K562 (cell line): ENCODE measurements at regions not wholly inside any gene's neighbourhood (a gene's known extent, or its start where the extent isn't known, plus 50 kb on each side); places are given as distances from the start of the nearest gene placed in this dataset.

ENCODE experiments used
- ATAC-seq: fragments of 200-7000 bp; cut with Tn5 transposase; 3 replicates; pipeline ENCODE4 v1.9.1; 2020; ENCODE audit warnings: moderate library complexity
- BruUV-seq: library from RNA; stranded (reverse); fragments of 400-500 nt; replicated peaks from 2 replicates; lab custom pipeline; 2021; lab: Mats Ljungman, UMichigan
- CTCF ChIA-PET: fragments of 300-600 bp; formaldehyde crosslinking; extraction: SDS; loops from one replicate; lab custom pipeline; 2021; ENCODE audit warnings: low intra/inter-chr PET ratio; lab: Yijun Ruan, JAX
- POLR2A ChIA-PET: fragments of 300-600, 350-650 bp; sonication (Branson Sonifier 250); formaldehyde crosslinking; extraction: SDS; loops from one replicate; lab custom pipeline; 2021; ENCODE audit warnings: antibody characterized with exemption, inconsistent platforms; lab: Yijun Ruan, JAX
- DNase-seq, 4 experiments: peaks; one replicate each; pipeline versions ENCODE4 v3.0.0 to v3.0.0-alpha.2; 2011 to 2018; ENCODE audit warnings: low spot score in 3 of 4, mixed read lengths in 3 of 4; ENCODE audit errors: extremely low read depth in 1 of 4
- FAIRE-seq: peaks from 2 replicates; lab custom pipeline; 2011; peaks lifted over from hg19 to GRCh38; lab: Jason Lieb, UNC
- H2AFZ ChIP-seq: 2 replicates; pipeline ENCODE4 v1.6.0; 2011; ENCODE audit warnings: low read depth, low read length, control low read depth, inconsistent platforms
- H3K27ac ChIP-seq: fragments of 200-600 bp; 3 replicates; pipeline ENCODE4 v1.8.0; 2011; ENCODE audit warnings: low read depth, mild to moderate bottlenecking, control low read depth, inconsistent platforms, low read length, moderate library complexity, mixed read lengths; ENCODE audit errors: extremely low read depth
- H3K27me3 ChIP-seq, 2 experiments: fragments of 300-600 bp in 1 of 2; 2 replicates in 1 of 2; 3 replicates in 1 of 2; pipeline versions ENCODE4 v1.6.0 to v1.8.0; 2011; ENCODE audit warnings: inconsistent platforms in 2 of 2, low read length in 2 of 2, mild to moderate bottlenecking in 1 of 2, mixed read lengths in 1 of 2, moderate library complexity in 1 of 2; ENCODE audit not compliant: control insufficient read depth in 2 of 2, insufficient read depth in 2 of 2
- H3K36me3 ChIP-seq: fragments of 300-600 bp; 3 replicates; pipeline ENCODE4 v1.8.0; 2011; ENCODE audit warnings: mild to moderate bottlenecking, low read length, inconsistent platforms; ENCODE audit not compliant: control insufficient read depth, insufficient read depth
- H3K4me1 ChIP-seq, 2 experiments: fragments of 200-600 bp in 1 of 2; replicated peaks in 1 of 2; 2 replicates in 1 of 2; 3 replicates in 1 of 2; pipeline versions ENCODE4 v1.5.1 to v1.8.0; 2011; ENCODE audit warnings: inconsistent platforms in 2 of 2, low read length in 2 of 2, mild to moderate bottlenecking in 1 of 2, mixed read lengths in 1 of 2, moderate library complexity in 1 of 2; ENCODE audit not compliant: control insufficient read depth in 2 of 2, insufficient read depth in 2 of 2
- H3K4me2 ChIP-seq: 2 replicates; pipeline ENCODE4 v1.6.1; 2011; ENCODE audit warnings: low read length, control low read depth, inconsistent platforms, mixed read lengths; ENCODE audit not compliant: insufficient read depth
- H3K4me3 ChIP-seq: fragments of 200-600 bp; sonication (generic), shearing (Covaris generic); 2 replicates; pipeline ENCODE4 v1.5.1; 2016; ENCODE audit warnings: control low read depth, inconsistent platforms
- H3K79me2 ChIP-seq: fragments of 200-600 bp; 3 replicates; pipeline ENCODE4 v1.8.0; 2011; ENCODE audit warnings: low read length, inconsistent platforms; ENCODE audit not compliant: control insufficient read depth, insufficient read depth
- H3K9ac ChIP-seq, 2 experiments: 2 replicates each; pipeline versions ENCODE4 v1.6.0 to v1.6.1; 2011; ENCODE audit warnings: low read depth in 2 of 2, low read length in 2 of 2, control low read depth in 1 of 2, inconsistent platforms in 1 of 2, mild to moderate bottlenecking in 1 of 2, mixed read lengths in 1 of 2; ENCODE audit not compliant: insufficient read depth in 1 of 2
- H3K9me1 ChIP-seq: one replicate; pipeline ENCODE4 v1.6.0; 2011; ENCODE audit warnings: inconsistent platforms, mild to moderate bottlenecking, low read length, moderate library complexity; ENCODE audit not compliant: control insufficient read depth, insufficient read depth
- H3K9me3 ChIP-seq: replicated peaks from 2 replicates; pipeline ENCODE4 v1.5.1; 2011; ENCODE audit warnings: low read depth, low read length, inconsistent platforms; ENCODE audit not compliant: control insufficient read depth, insufficient read depth
- H4K20me1 ChIP-seq: replicated peaks from 2 replicates; pipeline ENCODE4 v1.6.1; 2011; ENCODE audit warnings: low read length, inconsistent platforms, mixed read lengths; ENCODE audit not compliant: control insufficient read depth, insufficient read depth
- TAL1 ChIP-seq: fragments of 450-650 bp; IDR thresholded peaks from 2 replicates; pipeline ENCODE4 v1.6.1; 2016; ENCODE audit warnings: mild to moderate bottlenecking
- TCF3 ChIP-seq: sonication (generic); formaldehyde crosslinking; IDR thresholded peaks from 2 replicates; pipeline ENCODE4 v1.4.0; 2020; ENCODE audit warnings: mild to moderate bottlenecking, missing genetic modification reagents
- WGBS: fragments of 100-300 bp; shearing (Covaris generic); methylation state at CpG from one replicate; pipeline ENCODE4 v1.1.6; 2016; ENCODE audit warnings: low coverage, mixed read lengths; ENCODE audit not compliant: insufficient coverage; ENCODE audit errors: missing lambda C conversion rate; 5-methylcytosine and 5-hydroxymethylcytosine counted together
- in situ Hi-C: fragments of 300-500 bp; cut with MboI; formaldehyde crosslinking; loops from 4 replicates; pipeline ENCODE4 v1.15.0; 2018; ENCODE audit warnings: inconsistent platforms, mixed read lengths
- intact Hi-C: fragments of 100-400 bp; cut with micrococcal nuclease; formaldehyde crosslinking; loops from 2 replicates; pipeline ENCODE4 v1.14.2; 2022
- TF ChIP-seq, protein P1 (sequence below): sonication (generic); formaldehyde crosslinking; IDR thresholded peaks from 2 replicates; pipeline ENCODE4 v1.9.0; 2022; ENCODE audit warnings: mild to moderate bottlenecking, missing genetic modification reagents
- TF ChIP-seq, protein P2 (sequence below): IDR thresholded peaks from 3 replicates; pipeline ENCODE4 v1.6.1; 2011; ENCODE audit warnings: borderline replicate concordance, mild to moderate bottlenecking; ENCODE audit not compliant: insufficient read length, insufficient read depth

DNA sequence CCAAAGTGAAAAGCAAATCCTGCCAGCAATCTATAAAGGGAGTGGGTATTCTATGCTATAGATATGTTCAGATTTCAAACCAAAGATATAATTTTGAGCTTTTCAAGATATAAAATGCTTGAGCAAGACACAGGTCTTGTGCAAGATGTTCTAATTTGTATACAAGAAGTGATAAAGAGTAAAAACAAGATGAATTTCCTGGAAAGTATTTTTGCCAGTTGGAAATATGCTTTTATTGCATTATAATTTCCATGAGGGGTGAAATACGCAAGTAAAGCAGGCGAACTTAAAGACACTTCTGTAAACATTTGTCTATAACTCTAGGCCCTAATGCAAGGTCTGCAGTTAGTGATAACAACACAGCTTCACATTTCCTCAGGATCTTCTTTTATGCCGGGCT, 640.5 kb downstream of the TMEM182 start:
- no peaks in the 10 kb centered on the region for H3K27me3 ChIP-seq
- H3K4me3 ChIP-seq, result no peak overlapping the region
- no peak overlapping the region for H3K4me2 ChIP-seq
- no peaks in the 10 kb centered on the region for H3K9me1 ChIP-seq
- no peaks in the 10 kb centered on the region; a peak in 1 of 5 replicates for H3K4me1 ChIP-seq
- ChIA-PET POLR2A (no interaction called here), CTCF (no interaction called here)
- in situ Hi-C loops, result no loop called here
- H3K27ac ChIP-seq, result no peak overlapping the region
- FAIRE-seq, result no peak
- 0 out of 2 replicates have a peak overlapping the region, but pooled peaks have one; percentile 48 for H2AFZ ChIP-seq
- TF ChIP-seq TCF3 (CRISPR knock-in tag), result peak; percentile 16; the same call in 1 of the 2 replicates
- no peak for TF ChIP-seq TAL1
- TF ChIP-seq, protein P1, sequence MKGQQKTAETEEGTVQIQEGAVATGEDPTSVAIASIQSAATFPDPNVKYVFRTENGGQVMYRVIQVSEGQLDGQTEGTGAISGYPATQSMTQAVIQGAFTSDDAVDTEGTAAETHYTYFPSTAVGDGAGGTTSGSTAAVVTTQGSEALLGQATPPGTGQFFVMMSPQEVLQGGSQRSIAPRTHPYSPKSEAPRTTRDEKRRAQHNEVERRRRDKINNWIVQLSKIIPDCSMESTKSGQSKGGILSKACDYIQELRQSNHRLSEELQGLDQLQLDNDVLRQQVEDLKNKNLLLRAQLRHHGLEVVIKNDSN (CRISPR knock-in tag), result no peak
- TF ChIP-seq, protein P2, sequence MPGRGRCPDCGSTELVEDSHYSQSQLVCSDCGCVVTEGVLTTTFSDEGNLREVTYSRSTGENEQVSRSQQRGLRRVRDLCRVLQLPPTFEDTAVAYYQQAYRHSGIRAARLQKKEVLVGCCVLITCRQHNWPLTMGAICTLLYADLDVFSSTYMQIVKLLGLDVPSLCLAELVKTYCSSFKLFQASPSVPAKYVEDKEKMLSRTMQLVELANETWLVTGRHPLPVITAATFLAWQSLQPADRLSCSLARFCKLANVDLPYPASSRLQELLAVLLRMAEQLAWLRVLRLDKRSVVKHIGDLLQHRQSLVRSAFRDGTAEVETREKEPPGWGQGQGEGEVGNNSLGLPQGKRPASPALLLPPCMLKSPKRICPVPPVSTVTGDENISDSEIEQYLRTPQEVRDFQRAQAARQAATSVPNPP, result no peak
- no peak for DNase-seq
- H4K20me1 ChIP-seq, result no peaks in the 10 kb centered on the region
- 14% methylated on average over 3 of the region's 3 CpGs for WGBS
- H3K9me3 ChIP-seq, result no peaks in the 10 kb centered on the region
- H3K9ac ChIP-seq, result no peak overlapping the region
- BruUV-seq, result no TSS peak
- intact Hi-C loops, result no loop called here
- no peak for ATAC-seq
- H3K79me2 ChIP-seq, result no peaks in the 10 kb centered on the region
- no peaks in the 10 kb centered on the region for H3K36me3 ChIP-seq
